Keratinocyte (primary cell): ENCODE measurements at regions not wholly inside any gene's neighbourhood (a gene's known extent, or its start where the extent isn't known, plus 50 kb on each side); places are given as distances from the start of the nearest gene placed in this dataset.

ENCODE experiments used
- DNase-seq: peaks from one replicate; pipeline ENCODE4 v3.0.0-alpha.2; 2011; ENCODE audit warnings: low read depth, missing footprints, low spot score
- FAIRE-seq: peaks from 2 replicates; lab custom pipeline; 2011; peaks lifted over from hg19 to GRCh38; lab: Jason Lieb, UNC
- H2AFZ ChIP-seq: 2 replicates; pipeline ENCODE4 v1.6.0; 2012; ENCODE audit warnings: low read length, control low read depth, inconsistent platforms; ENCODE audit not compliant: control insufficient read depth
- H3K27ac ChIP-seq: 2 replicates; pipeline ENCODE4 v1.5.1; 2011; ENCODE audit warnings: low read length; ENCODE audit not compliant: control insufficient read depth, insufficient read depth
- H3K27me3 ChIP-seq: 3 replicates; pipeline ENCODE4 v1.6.0; 2011; ENCODE audit warnings: low read length; ENCODE audit not compliant: control insufficient read depth, insufficient read depth; ENCODE audit errors: extremely low read depth
- H3K36me3 ChIP-seq, 2 experiments: 2 replicates in 1 of 2; 3 replicates in 1 of 2; pipeline ENCODE4 v1.5.1; 2011; ENCODE audit warnings: low read length in 2 of 2, mild to moderate bottlenecking in 1 of 2; ENCODE audit not compliant: control insufficient read depth in 2 of 2, insufficient read depth in 2 of 2; ENCODE audit errors: extremely low read depth in 1 of 2
- H3K4me1 ChIP-seq: 3 replicates; pipeline ENCODE4 v1.5.1; 2011; ENCODE audit warnings: low read length; ENCODE audit not compliant: control insufficient read depth, insufficient read depth; ENCODE audit errors: extremely low read depth
- H3K4me2 ChIP-seq: 3 replicates; pipeline ENCODE4 v1.6.0; 2011; ENCODE audit warnings: low read depth, low read length; ENCODE audit not compliant: control insufficient read depth, insufficient read depth; ENCODE audit errors: extremely low read depth
- H3K4me3 ChIP-seq, 3 experiments: fragments of 200-600 bp in 1 of 3; sonication (generic) in 1 of 3; 2 replicates in 2 of 3; 3 replicates in 1 of 3; pipeline ENCODE4 v1.5.1; 2011 to 2016; ENCODE audit warnings: low read length in 3 of 3, mild to moderate bottlenecking in 3 of 3, control low read depth in 2 of 3, inconsistent platforms in 1 of 3, low read depth in 1 of 3, mixed read lengths in 1 of 3, mixed run types in 1 of 3, moderate library complexity in 1 of 3; ENCODE audit not compliant: control insufficient read depth in 2 of 3, insufficient read depth in 2 of 3; ENCODE audit errors: extremely low read depth in 1 of 3
- H3K79me2 ChIP-seq: 2 replicates; pipeline ENCODE4 v1.6.0; 2012; ENCODE audit warnings: low read length; ENCODE audit not compliant: control insufficient read depth, insufficient read depth
- H3K9ac ChIP-seq: 3 replicates; pipeline ENCODE4 v1.6.0; 2011; ENCODE audit warnings: low read length; ENCODE audit not compliant: control insufficient read depth, insufficient read depth; ENCODE audit errors: extremely low read depth
- H3K9me1 ChIP-seq: 3 replicates; pipeline ENCODE4 v1.6.0; 2011; ENCODE audit warnings: low read length; ENCODE audit not compliant: control insufficient read depth, insufficient read depth; ENCODE audit errors: extremely low read depth
- H3K9me3 ChIP-seq: 2 replicates; pipeline ENCODE4 v1.5.1; 2012; ENCODE audit warnings: low read depth, low read length; ENCODE audit not compliant: control insufficient read depth
- H4K20me1 ChIP-seq: 3 replicates; pipeline ENCODE4 v1.6.0; 2011; ENCODE audit warnings: low read length; ENCODE audit not compliant: control insufficient read depth, insufficient read depth; ENCODE audit errors: extremely low read depth
- CTCF ChIP-seq, 3 experiments: IDR thresholded peaks in 1 of 3; conservative IDR thresholded peaks in 1 of 3; optimal IDR thresholded peaks in 1 of 3; 2 replicates in 2 of 3; 3 replicates in 1 of 3; pipeline versions ENCODE3 to v1.5.1; 2011; ENCODE audit warnings: low read length in 3 of 3, mild to moderate bottlenecking in 3 of 3, moderate library complexity in 2 of 3, control low read depth in 1 of 3, inconsistent platforms in 1 of 3; ENCODE audit not compliant: insufficient read depth in 2 of 3; ENCODE audit errors: extremely low read depth in 1 of 3
- EZH2 ChIP-seq: IDR thresholded peaks from one replicate; pipeline ENCODE4 v1.6.1; 2012; ENCODE audit warnings: inconsistent platforms, mild to moderate bottlenecking, low read length, moderate library complexity
- dilution Hi-C: fragments of 300-500 bp; cut with MboI; formaldehyde crosslinking; loops from one replicate; pipeline ENCODE4 v1.7.0; 2020; ENCODE audit warnings: low sequenced_read_pairs; ENCODE audit not compliant: extremely low pct_ligation_motif_present

GRCh38 chr13:90443268-90443667, 904.2 kb upstream of the MIR17HG start:
- Histone ChIP-seq H3K27me3 (no peaks in the 10 kb centered on the region), H4K20me1 (no peaks in the 10 kb centered on the region), H3K36me3 (no peaks in the 10 kb centered on the region), H3K79me2 (no peaks in the 10 kb centered on the region), H3K4me3 (no peak overlapping the region), H3K4me2 (no peak overlapping the region), H3K4me1 (peaks cover 29% of the 10 kb centered on the region), H3K9me1 (no peaks in the 10 kb centered on the region), H3K9me3 (peaks cover 2% of the 10 kb centered on the region), H3K9ac (no peak overlapping the region), H2AFZ (no peak overlapping the region), H3K27ac (no peak overlapping the region)
- FAIRE-seq (no peak), DNase-seq (no peak)
- no peak for TF ChIP-seq CTCF (optimal IDR thresholded peaks at IDR 0.05 in 1 of 3, IDR thresholded peaks at IDR 0.05 in 1 of 3, conservative IDR thresholded peaks at IDR 0.05 in 1 of 3; ENCODE audit: extremely low read depth in 1 of 3, insufficient read depth in 2 of 3, low read length in 3 of 3)
- TF ChIP-seq EZH2, result no peak
- dilution Hi-C loops, result no loop called here

GRCh38 chr13:90444232-90444631, 903.3 kb upstream of the MIR17HG start:
- no peak for TF ChIP-seq CTCF (optimal IDR thresholded peaks at IDR 0.05 in 1 of 3, IDR thresholded peaks at IDR 0.05 in 1 of 3, conservative IDR thresholded peaks at IDR 0.05 in 1 of 3; ENCODE audit: extremely low read depth in 1 of 3, insufficient read depth in 2 of 3, low read length in 3 of 3)
- TF ChIP-seq EZH2, result no peak
- no peaks in the 10 kb centered on the region for H4K20me1 ChIP-seq
- peaks cover 2% of the 10 kb centered on the region for H3K9me3 ChIP-seq
- H3K4me3 ChIP-seq, result no peak overlapping the region
- no peak overlapping the region for H3K9ac ChIP-seq
- no peaks in the 10 kb centered on the region for H3K36me3 ChIP-seq
- no peak overlapping the region for H3K27ac ChIP-seq
- no peak overlapping the region for H3K4me2 ChIP-seq
- dilution Hi-C loops, result no loop called here
- DNase-seq (no peak), FAIRE-seq (no peak)
- H3K27me3 ChIP-seq, result no peaks in the 10 kb centered on the region
- peak overlapping the region; percentile 89 for H2AFZ ChIP-seq
- no peaks in the 10 kb centered on the region for H3K79me2 ChIP-seq
- H3K4me1 ChIP-seq, result peaks cover 35% of the 10 kb centered on the region
- no peaks in the 10 kb centered on the region for H3K9me1 ChIP-seq
